ENCODE measurements at regions not wholly inside any gene's neighbourhood (a gene's known extent, or its start where the extent isn't known, plus 50 kb on each side); places are given as distances from the start of the nearest gene placed in this dataset.

DNA sequence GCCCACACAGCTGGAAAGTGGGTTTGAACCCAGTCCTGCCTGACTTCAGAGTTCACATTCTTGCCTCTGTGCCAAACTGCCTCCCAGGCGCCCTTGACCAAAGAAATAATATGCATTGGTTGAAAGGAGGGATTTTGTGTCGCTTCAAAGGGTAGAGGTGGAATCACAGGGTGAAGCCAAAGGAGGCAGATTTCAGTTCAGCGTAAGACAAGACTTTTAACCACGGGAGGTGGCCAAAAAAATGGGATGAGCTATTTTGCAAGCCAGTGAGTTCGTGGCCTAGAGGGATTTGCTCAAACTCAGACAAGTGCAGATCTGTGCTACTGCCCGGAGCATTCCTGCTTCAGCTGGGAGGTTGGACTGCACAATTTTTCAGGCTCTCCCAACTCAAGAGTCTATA, 57.6 kb upstream of the RANBP3L start:
- Mint-ChIP-seq H3K27me3 (ENCODE audit: insufficient read depth, low read depth) (no peaks in the 10 kb centered on the region), H3K4me1 (peaks cover 38% of the 10 kb centered on the region), H3K4me3 (peak overlapping the region; percentile 42), H3K36me3 (no peaks in the 10 kb centered on the region), H3K27ac (peak overlapping the region; percentile 85), H3K9me3 (no peaks in the 10 kb centered on the region)
- Histone ChIP-seq H3K9me3 (ENCODE audit: low read depth) (no peaks in the 10 kb centered on the region), H3K27ac (no peak overlapping the region), H3K36me3 (no peaks in the 10 kb centered on the region), H3K79me2 (ENCODE audit: low read depth) (no peaks in the 10 kb centered on the region), H3F3A (ENCODE audit: low read depth) (no peaks in the 10 kb centered on the region), H3K4me1 (peaks cover 16% of the 10 kb centered on the region), H3K4me3 (no peak overlapping the region), H4K20me1 (ENCODE audit: low read depth) (no peaks in the 10 kb centered on the region), H3K9ac (no peak overlapping the region), H2AFZ (replicated peaks) (peak overlapping the region; percentile 52), H3K27me3 (no peaks in the 10 kb centered on the region), H3K4me2 (no peak overlapping the region)
- peak; percentile 18 for DNase-seq (ENCODE audit: low spot score)
- TF ChIP-seq EZH2 (IDR thresholded peaks at IDR 0.05) (no peak), EZH2phosphoT487 (IDR thresholded peaks at IDR 0.05) (no peak)
- TF ChIP-seq, protein P1, sequence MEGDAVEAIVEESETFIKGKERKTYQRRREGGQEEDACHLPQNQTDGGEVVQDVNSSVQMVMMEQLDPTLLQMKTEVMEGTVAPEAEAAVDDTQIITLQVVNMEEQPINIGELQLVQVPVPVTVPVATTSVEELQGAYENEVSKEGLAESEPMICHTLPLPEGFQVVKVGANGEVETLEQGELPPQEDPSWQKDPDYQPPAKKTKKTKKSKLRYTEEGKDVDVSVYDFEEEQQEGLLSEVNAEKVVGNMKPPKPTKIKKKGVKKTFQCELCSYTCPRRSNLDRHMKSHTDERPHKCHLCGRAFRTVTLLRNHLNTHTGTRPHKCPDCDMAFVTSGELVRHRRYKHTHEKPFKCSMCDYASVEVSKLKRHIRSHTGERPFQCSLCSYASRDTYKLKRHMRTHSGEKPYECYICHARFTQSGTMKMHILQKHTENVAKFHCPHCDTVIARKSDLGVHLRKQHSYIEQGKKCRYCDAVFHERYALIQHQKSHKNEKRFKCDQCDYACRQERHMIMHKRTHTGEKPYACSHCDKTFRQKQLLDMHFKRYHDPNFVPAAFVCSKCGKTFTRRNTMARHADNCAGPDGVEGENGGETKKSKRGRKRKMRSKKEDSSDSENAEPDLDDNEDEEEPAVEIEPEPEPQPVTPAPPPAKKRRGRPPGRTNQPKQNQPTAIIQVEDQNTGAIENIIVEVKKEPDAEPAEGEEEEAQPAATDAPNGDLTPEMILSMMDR (IDR thresholded peaks at IDR 0.05) = no peak

DNA sequence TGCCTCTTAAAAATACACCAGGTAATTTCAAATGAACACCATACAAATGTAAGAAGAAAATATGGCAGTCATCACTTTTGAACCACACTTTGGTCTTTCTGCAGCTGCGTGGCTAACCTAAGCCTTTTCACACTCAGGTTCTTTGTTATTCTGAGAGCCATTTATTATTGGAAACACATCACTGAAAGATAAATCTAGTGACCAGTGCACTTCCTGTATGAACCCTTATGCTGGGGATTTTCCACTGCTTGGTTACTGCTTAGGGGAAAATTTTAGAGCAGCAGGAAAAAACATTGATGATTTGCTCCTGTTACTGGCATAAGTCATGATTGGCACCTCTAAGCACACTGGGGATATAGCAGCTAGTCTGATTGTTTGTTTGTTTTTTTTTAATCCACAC, 58.6 kb upstream of the RANBP3L start:
- Mint-ChIP-seq H3K4me1 (peaks cover 38% of the 10 kb centered on the region), H3K9me3 (no peaks in the 10 kb centered on the region), H3K27me3 (ENCODE audit: insufficient read depth, low read depth) (no peaks in the 10 kb centered on the region), H3K27ac (no peak overlapping the region), H3K36me3 (no peaks in the 10 kb centered on the region), H3K4me3 (no peak overlapping the region)
- no peaks in the 10 kb centered on the region for H3K27me3 ChIP-seq
- H3K4me1 ChIP-seq = peaks cover 16% of the 10 kb centered on the region
- H3K36me3 ChIP-seq = no peaks in the 10 kb centered on the region
- H3K9me3 ChIP-seq (ENCODE audit: low read depth) = no peaks in the 10 kb centered on the region
- no peak overlapping the region for H2AFZ ChIP-seq (replicated peaks)
- H3K4me2 ChIP-seq = no peak overlapping the region
- no peak overlapping the region for H3K9ac ChIP-seq
- no peaks in the 10 kb centered on the region for H3K79me2 ChIP-seq (ENCODE audit: low read depth)
- DNase-seq (ENCODE audit: low spot score) = no peak
- H3K4me3 ChIP-seq = no peak overlapping the region
- H3F3A ChIP-seq (ENCODE audit: low read depth) = no peaks in the 10 kb centered on the region
- no peaks in the 10 kb centered on the region for H4K20me1 ChIP-seq (ENCODE audit: low read depth)
- TF ChIP-seq, protein P1 (IDR thresholded peaks at IDR 0.05) = no peak
- TF ChIP-seq EZH2phosphoT487 (IDR thresholded peaks at IDR 0.05) (no peak), EZH2 (IDR thresholded peaks at IDR 0.05) (no peak)
- H3K27ac ChIP-seq = no peak overlapping the region

DNA sequence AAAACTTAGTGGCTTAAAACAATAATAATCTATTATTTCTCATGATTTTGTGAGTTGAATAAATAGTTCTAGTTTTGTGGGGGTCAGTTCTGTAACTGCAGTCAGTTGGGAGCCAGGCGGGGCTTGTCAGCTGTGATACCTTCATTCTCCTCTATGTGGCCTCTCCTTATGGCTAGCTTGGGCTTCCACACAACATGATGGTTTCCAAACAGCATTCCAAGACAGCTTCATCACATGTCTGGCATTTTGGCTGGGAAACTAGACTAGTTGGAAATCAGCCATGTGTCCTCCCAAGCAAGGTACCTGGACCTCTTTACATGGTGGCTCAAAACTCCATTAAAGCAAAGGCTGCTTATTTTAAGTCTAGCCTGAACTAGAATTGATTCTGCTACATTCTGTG, 61.4 kb upstream of the RANBP3L start:
- Histone ChIP-seq H3K27me3 (no peaks in the 10 kb centered on the region), H3F3A (ENCODE audit: low read depth) (no peaks in the 10 kb centered on the region), H3K9ac (no peak overlapping the region), H3K79me2 (ENCODE audit: low read depth) (no peaks in the 10 kb centered on the region), H3K4me1 (peaks cover 16% of the 10 kb centered on the region), H3K4me3 (no peak overlapping the region), H3K9me3 (ENCODE audit: low read depth) (no peaks in the 10 kb centered on the region), H3K27ac (no peak overlapping the region), H3K36me3 (no peaks in the 10 kb centered on the region), H2AFZ (replicated peaks) (no peak overlapping the region), H4K20me1 (ENCODE audit: low read depth) (no peaks in the 10 kb centered on the region), H3K4me2 (no peak overlapping the region)
- peak; percentile 14 for DNase-seq (ENCODE audit: low spot score)
- H3K27ac Mint-ChIP-seq = no peak overlapping the region
- H3K4me3 Mint-ChIP-seq = no peak overlapping the region
- no peaks in the 10 kb centered on the region for H3K9me3 Mint-ChIP-seq
- TF ChIP-seq EZH2 (IDR thresholded peaks at IDR 0.05) = no peak
- TF ChIP-seq, protein P1 (IDR thresholded peaks at IDR 0.05) = peak; percentile 19
- H3K27me3 Mint-ChIP-seq (ENCODE audit: insufficient read depth, low read depth) = no peaks in the 10 kb centered on the region
- peaks cover 31% of the 10 kb centered on the region for H3K4me1 Mint-ChIP-seq
- no peaks in the 10 kb centered on the region for H3K36me3 Mint-ChIP-seq

Measured in neural progenitor cell (in vitro differentiated cells).